ENCODE measurements at regions not wholly inside any gene's neighbourhood (a gene's known extent, or its start where the extent isn't known, plus 50 kb on each side); places are given as distances from the start of the nearest gene placed in this dataset.

DNA sequence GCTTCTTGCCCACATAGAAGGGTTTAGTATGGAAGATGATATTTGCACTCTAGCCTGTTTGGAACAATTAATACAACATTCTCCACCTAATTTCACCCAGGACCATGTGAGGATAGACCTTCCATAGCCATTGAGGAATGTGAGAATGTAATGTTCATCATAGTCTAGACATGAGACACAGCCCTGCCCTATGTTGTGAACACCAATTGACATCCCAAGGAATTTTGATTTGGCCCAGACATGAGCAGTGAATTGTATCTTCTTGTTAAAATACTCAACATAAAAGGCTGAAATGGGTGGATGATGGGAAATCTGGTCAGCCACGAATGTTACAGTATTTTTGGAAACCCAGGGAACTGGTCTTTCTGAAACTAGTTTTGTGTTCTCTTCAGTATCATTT, 892.3 kb upstream of the CHORDC1 start:
- TF ChIP-seq EZH2phosphoT487 (IDR thresholded peaks at IDR 0.05; ENCODE audit: low read length) (no peak), EZH2 (optimal IDR thresholded peaks at IDR 0.05; ENCODE audit: low read depth, low read length) (no peak)
- TF ChIP-seq, protein P1, sequence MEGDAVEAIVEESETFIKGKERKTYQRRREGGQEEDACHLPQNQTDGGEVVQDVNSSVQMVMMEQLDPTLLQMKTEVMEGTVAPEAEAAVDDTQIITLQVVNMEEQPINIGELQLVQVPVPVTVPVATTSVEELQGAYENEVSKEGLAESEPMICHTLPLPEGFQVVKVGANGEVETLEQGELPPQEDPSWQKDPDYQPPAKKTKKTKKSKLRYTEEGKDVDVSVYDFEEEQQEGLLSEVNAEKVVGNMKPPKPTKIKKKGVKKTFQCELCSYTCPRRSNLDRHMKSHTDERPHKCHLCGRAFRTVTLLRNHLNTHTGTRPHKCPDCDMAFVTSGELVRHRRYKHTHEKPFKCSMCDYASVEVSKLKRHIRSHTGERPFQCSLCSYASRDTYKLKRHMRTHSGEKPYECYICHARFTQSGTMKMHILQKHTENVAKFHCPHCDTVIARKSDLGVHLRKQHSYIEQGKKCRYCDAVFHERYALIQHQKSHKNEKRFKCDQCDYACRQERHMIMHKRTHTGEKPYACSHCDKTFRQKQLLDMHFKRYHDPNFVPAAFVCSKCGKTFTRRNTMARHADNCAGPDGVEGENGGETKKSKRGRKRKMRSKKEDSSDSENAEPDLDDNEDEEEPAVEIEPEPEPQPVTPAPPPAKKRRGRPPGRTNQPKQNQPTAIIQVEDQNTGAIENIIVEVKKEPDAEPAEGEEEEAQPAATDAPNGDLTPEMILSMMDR (IDR thresholded peaks at IDR 0.05; ENCODE audit: low read length): no peak
